GM19463 (cell line): ENCODE measurements at regions not wholly inside any gene's neighbourhood (a gene's known extent, or its start where the extent isn't known, plus 50 kb on each side); places are given as distances from the start of the nearest gene placed in this dataset.
"Not testable (repeated sequence)": the region's sequence is repeated elsewhere in the genome, so short reads cannot be mapped to it uniquely, and the experiment has no call there.

ENCODE experiments used
- ATAC-seq: cut with Tn5 transposase; IDR thresholded peaks from one replicate; pipeline ENCODE4 v1.9.1; 2021; ENCODE audit warnings: mild to moderate bottlenecking, moderate library complexity; ENCODE audit not compliant: unreplicated experiment

- no peak for ATAC-seq
Observed at GRCh38 chr3:150357923-150358607, 50.0 kb upstream of the TSC22D2 start.

- no peak for ATAC-seq
Observed at GRCh38 chr3:150357140-150357539, 51.0 kb upstream of the TSC22D2 start.

GRCh38 chr3:150355574-150355973 lies 52.5 kb upstream of the TSC22D2 start:
- ATAC-seq = no peak

GRCh38 chr3:150352931-150353330 lies 55.2 kb upstream of the TSC22D2 start:
- no peak for ATAC-seq

GRCh38 chr3:150351398-150351797 lies 56.7 kb upstream of the TSC22D2 start:
- ATAC-seq = no peak

GRCh38 chr3:150349314-150350097 lies 58.6 kb upstream of the TSC22D2 start:
- no peak for ATAC-seq

- no peak for ATAC-seq
Observed at GRCh38 chr3:150348500-150348899, 59.6 kb upstream of the TSC22D2 start.

GRCh38 chr3:150346981-150347863 lies 60.9 kb upstream of the TSC22D2 start:
- ATAC-seq = no peak

- ATAC-seq = no peak
Observed at GRCh38 chr3:150346266-150346665, 61.8 kb upstream of the TSC22D2 start.

- no peak for ATAC-seq
Observed at GRCh38 chr3:150345021-150345538, 63.0 kb upstream of the TSC22D2 start.

GRCh38 chr3:150344079-150344759 lies 63.9 kb upstream of the TSC22D2 start:
- ATAC-seq = no peak

- no peak for ATAC-seq
Observed at GRCh38 chr3:150342896-150343467, 65.1 kb upstream of the TSC22D2 start.

GRCh38 chr3:150341891-150342290 lies 66.2 kb upstream of the TSC22D2 start:
- no peak for ATAC-seq

- ATAC-seq = not testable (repeated sequence)
Observed at GRCh38 chr3:150336363-150336762, 71.7 kb upstream of the TSC22D2 start.

- ATAC-seq = no peak
Observed at GRCh38 chr3:150335631-150336030, 72.5 kb upstream of the TSC22D2 start.

- no peak for ATAC-seq
Observed at GRCh38 chr3:150334974-150335373, 73.1 kb upstream of the TSC22D2 start.

- ATAC-seq = no peak
Observed at GRCh38 chr3:150333477-150333876, 74.6 kb upstream of the TSC22D2 start.

GRCh38 chr3:150331978-150332568 lies 76.0 kb upstream of the TSC22D2 start:
- no peak for ATAC-seq

- no peak for ATAC-seq
Observed at GRCh38 chr3:150330872-150331271, 77.2 kb upstream of the TSC22D2 start.

GRCh38 chr3:150330174-150330573 lies 77.9 kb upstream of the TSC22D2 start:
- no peak for ATAC-seq
